ENCODE measurements at regions not wholly inside any gene's neighbourhood (a gene's known extent, or its start where the extent isn't known, plus 50 kb on each side); places are given as distances from the start of the nearest gene placed in this dataset.

DNA sequence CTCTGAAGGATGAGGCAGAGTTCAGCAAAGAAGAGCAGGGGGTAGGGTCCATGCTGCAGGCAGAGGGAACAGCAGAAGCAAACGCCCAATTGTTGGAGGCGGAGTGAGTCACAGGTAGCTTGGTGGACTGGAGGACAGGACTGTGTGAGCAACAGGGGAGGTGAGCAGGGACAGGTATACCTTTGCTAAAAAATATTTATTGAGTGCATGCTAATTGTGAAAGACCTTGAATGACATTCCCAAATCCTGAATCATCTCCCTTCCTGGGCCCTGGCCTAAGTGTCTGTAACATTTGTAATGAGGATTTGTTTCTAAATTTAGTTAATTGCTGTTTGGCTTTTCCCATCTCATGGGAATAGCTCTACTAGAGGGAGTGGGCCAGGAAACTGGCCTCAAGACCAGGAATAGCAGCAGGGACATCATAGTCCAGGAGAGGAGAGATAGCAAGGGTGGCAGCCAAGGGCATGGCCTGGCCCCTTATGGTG, 123.7 kb downstream of the FOXD2 start:
- TF ChIP-seq GATA3 (IDR thresholded peaks at IDR 0.05; ENCODE audit: low read depth, low read length) (no peak), GATA2 (IDR thresholded peaks at IDR 0.05; ENCODE audit: low read depth, low read length) (no peak)

Data from SH-SY5Y (cell line).